ENCODE measurements at regions not wholly inside any gene's neighbourhood (a gene's known extent, or its start where the extent isn't known, plus 50 kb on each side); places are given as distances from the start of the nearest gene placed in this dataset.

DNA sequence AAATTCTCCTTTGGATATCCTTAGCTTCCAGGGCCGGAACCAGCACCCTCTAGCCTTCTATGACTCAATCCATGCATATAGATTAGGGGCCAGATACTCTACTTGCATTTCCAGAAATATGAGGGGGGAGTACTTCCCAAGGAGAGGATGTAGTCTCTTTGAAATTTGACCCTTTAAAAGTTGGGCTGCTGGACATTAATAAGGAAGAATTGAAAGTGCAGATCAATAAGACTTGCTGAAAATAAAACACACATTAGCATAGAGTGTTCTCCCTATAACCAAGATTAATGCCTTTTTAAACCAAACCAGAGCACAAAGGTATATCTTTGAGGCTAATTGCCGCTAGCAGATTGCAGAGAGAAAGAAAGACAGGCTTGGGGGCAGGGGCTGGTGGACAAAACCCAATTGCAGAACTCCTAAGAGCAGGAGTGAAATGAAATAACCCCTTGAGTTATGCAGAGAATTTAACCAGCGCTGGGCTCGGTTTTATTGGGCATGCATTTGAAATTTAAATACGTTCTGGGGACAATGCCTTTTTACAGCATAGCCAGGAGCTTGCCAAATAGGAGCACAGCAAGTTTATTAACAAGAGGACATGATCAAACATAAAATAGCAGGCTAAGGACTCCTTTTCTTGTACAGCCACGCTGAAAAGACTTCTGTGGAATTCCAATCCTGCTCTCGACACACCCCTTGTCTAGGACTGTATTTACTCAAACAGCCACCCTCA is 108.2 kb upstream of the SALL4 start:
- ATAC-seq (ENCODE audit: low read depth in 2 of 2) (no peak), DNase-seq (no peak)
- H3K27ac Mint-ChIP-seq = peak overlapping the region in 1 of 6 donors; percentile 52
- peaks cover 14 to 30% (median 17%) of the 10 kb centered on the region in 3 donors for H3K27me3 Mint-ChIP-seq
- H3K9me3 Mint-ChIP-seq = no peaks in the 10 kb centered on the region
- H3K4me1 Mint-ChIP-seq = no peaks in the 10 kb centered on the region
- H3K36me3 Mint-ChIP-seq = no peaks in the 10 kb centered on the region
- H3K4me3 Mint-ChIP-seq = no peak overlapping the region

DNA sequence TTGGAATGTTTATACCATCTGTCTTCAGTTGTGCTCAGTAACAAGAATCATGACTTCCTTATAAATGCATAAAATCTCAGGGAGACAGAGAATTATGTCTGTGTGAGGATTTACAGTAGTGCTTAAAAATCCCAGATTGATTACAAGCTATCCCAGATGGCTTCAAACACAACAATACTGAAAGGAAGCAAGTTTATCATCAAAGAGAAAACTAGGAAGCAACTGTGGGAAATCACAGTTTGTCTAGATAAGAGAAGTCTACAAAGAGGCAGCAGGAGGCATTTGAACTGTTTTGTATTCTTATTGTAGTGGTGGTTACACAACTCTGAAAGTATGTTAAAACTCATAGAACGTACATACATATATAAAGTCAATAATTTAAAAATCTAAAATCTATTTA is 104.4 kb upstream of the SALL4 start:
- DNase-seq (no peak), ATAC-seq (ENCODE audit: low read depth in 2 of 2) (no peak)
- peaks cover 6 to 25% (median 24%) of the 10 kb centered on the region in 3 donors for H3K27me3 Mint-ChIP-seq
- no peak overlapping the region for H3K4me3 Mint-ChIP-seq
- H3K4me1 Mint-ChIP-seq = no peaks in the 10 kb centered on the region
- no peaks in the 10 kb centered on the region for H3K9me3 Mint-ChIP-seq
- H3K36me3 Mint-ChIP-seq = no peaks in the 10 kb centered on the region
- no peak overlapping the region for H3K27ac Mint-ChIP-seq

DNA sequence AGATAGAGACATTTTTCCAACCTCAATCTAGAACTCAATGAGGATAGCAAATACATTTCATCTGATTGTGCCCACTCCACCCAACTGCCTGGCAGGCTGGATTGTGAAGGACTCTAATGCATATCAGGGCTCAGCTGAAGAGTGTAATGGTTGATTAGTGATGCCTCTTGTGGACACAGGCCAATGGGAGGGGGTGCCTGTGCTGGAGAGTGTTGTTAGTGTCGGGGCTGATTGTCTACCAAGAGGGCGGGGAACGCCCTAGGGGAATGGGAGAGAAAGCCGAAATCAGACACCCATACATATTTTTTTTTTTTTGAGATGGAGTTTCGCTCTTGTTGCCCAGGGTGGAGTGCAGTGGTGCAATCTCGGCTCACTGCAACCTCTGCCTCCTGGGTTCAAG is 103.7 kb upstream of the SALL4 start:
- Mint-ChIP-seq H3K4me1 (no peaks in the 10 kb centered on the region), H3K9me3 (no peaks in the 10 kb centered on the region), H3K4me3 (peak overlapping the region in 1 of 8 donors; percentile 63), H3K36me3 (no peaks in the 10 kb centered on the region), H3K27ac (no peak overlapping the region), H3K27me3 (peaks cover 6 to 19% (median 18%) of the 10 kb centered on the region in 3 donors)
- DNase-seq (no peak), ATAC-seq (ENCODE audit: low read depth in 2 of 2) (no peak)

DNA sequence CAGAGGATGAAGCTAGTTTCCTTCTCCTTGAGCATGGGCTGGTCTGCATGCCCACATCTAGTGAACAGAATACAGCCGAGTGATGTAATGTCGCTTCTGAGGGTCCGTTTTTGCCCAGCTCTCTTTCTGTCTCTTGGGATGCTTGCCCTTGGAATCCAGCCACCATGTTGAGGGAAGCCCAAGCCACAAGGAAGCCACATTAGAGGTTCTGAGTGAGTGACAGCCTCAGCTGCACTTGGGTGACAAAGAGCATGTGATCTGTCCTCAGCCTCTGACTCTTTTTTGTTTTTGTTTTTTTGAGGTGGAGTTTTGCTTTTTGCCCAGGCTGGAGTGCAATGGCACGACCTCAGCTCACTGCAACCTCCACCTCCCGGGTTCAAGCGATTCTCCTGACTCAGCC is 100.6 kb upstream of the SALL4 start:
- DNase-seq (no peak), ATAC-seq (ENCODE audit: low read depth in 2 of 2) (no peak)
- H3K27ac Mint-ChIP-seq = no peak overlapping the region
- peaks cover 11 to 35% (median 17%) of the 10 kb centered on the region in 3 donors for H3K27me3 Mint-ChIP-seq
- no peak overlapping the region for H3K4me3 Mint-ChIP-seq
- no peaks in the 10 kb centered on the region for H3K4me1 Mint-ChIP-seq
- no peaks in the 10 kb centered on the region for H3K36me3 Mint-ChIP-seq
- peaks cover 0 to 7% (median 4%) of the 10 kb centered on the region in 7 donors for H3K9me3 Mint-ChIP-seq

DNA sequence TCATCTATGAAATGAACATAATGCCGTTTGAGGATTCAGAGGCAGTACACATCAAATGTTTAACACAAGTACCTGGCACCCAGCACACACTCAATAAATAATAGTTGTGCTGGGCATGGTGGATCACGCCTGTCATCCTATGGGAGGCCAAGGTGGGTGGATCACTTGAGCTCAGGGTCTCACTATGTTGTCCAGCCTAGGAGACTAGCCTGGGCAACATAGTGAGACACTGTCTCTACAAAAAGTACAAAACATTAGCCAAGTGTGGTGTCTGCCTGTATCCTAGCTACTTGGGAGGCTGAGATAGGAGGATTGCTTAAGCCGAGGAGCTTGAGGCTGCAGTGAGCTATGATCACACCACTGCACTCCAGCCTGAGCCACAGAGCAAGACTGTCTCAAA is 98.1 kb upstream of the SALL4 start:
- ATAC-seq (ENCODE audit: low read depth in 2 of 2) = no peak
- peaks cover 0 to 7% (median 4%) of the 10 kb centered on the region in 7 donors for H3K9me3 Mint-ChIP-seq
- no peak overlapping the region for H3K4me3 Mint-ChIP-seq
- H3K4me1 Mint-ChIP-seq = no peaks in the 10 kb centered on the region
- no peak for DNase-seq
- no peaks in the 10 kb centered on the region for H3K36me3 Mint-ChIP-seq
- peaks cover 6 to 26% (median 13%) of the 10 kb centered on the region in 3 donors for H3K27me3 Mint-ChIP-seq
- no peak overlapping the region for H3K27ac Mint-ChIP-seq

DNA sequence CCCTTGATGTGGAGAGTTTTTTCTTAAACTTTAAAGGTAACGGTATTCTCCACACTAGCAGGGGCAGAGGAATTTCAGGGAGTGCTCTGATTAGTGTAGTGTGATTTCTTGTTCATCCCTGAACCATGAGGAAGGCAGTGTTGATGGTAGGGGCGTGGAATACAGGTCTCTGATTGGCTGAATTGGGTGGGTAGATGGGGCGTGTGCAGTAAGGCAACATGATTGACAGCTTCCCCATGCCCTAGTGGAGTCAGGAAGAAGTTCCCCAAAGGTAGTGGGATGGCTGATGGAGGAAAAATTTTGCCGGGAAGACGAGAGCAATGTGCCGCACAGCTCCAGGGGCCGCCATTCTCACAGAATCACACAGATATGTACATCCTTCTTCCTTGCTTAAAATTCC is 97.4 kb upstream of the SALL4 start:
- no peaks in the 10 kb centered on the region for H3K4me1 Mint-ChIP-seq
- no peak for DNase-seq
- no peaks in the 10 kb centered on the region for H3K36me3 Mint-ChIP-seq
- peaks cover 0 to 7% (median 4%) of the 10 kb centered on the region in 7 donors for H3K9me3 Mint-ChIP-seq
- no peak overlapping the region for H3K27ac Mint-ChIP-seq
- no peak for ATAC-seq (ENCODE audit: low read depth in 2 of 2)
- no peak overlapping the region for H3K4me3 Mint-ChIP-seq
- peaks cover 6 to 26% (median 13%) of the 10 kb centered on the region in 3 donors for H3K27me3 Mint-ChIP-seq

DNA sequence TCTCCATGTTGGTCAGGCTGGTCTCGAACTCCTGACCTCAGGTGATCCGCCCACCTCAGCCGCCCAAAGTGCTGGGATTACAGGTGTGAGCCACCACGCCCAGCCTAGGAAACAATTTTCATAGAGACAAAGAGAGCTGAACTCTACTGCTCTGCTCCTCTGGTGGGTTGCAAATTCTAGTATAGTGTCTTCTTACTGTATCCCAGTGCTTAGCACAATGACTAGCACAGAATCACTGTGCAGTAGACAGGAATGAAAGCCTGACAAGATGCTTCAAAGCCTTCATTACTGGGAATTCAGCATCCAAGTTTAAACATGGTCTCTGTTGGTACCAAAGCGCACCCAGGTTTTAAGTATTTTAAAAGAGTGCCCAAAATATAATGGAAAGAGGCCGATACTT is 96.5 kb upstream of the SALL4 start:
- ATAC-seq (ENCODE audit: low read depth in 2 of 2) (no peak), DNase-seq (no peak)
- Mint-ChIP-seq H3K4me3 (no peak overlapping the region), H3K4me1 (no peaks in the 10 kb centered on the region), H3K27ac (no peak overlapping the region), H3K36me3 (no peaks in the 10 kb centered on the region), H3K9me3 (peaks cover 0 to 7% (median 4%) of the 10 kb centered on the region in 7 donors), H3K27me3 (peaks cover 6 to 19% (median 15%) of the 10 kb centered on the region in 3 donors)

DNA sequence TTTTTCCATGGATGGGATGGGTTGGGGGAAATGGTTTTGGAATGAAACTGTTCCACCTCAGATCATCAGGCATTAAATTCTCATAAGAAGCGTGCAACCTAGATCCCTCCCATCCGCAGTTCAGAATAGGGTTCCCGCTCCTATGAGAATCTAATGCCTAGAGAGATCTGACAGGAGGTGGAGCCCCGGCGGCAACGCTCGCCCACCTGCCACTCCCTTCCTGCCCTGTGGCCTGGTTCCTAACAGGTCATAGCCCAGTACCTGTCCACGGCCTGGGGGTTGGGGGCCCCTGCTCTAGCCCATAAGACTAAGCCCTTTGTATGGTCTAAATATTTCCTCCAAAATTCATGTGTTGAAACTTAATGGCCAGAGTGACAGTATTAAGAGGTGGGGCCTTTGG is 92.3 kb upstream of the SALL4 start:
- no peak overlapping the region for H3K27ac Mint-ChIP-seq
- no peaks in the 10 kb centered on the region for H3K36me3 Mint-ChIP-seq
- no peak overlapping the region for H3K4me3 Mint-ChIP-seq
- DNase-seq (no peak), ATAC-seq (ENCODE audit: low read depth in 2 of 2) (no peak)
- peaks cover 2 to 9% (median 7%) of the 10 kb centered on the region in 3 donors for H3K27me3 Mint-ChIP-seq
- H3K4me1 Mint-ChIP-seq = no peaks in the 10 kb centered on the region
- H3K9me3 Mint-ChIP-seq = peaks cover 0 to 6% (median 2%) of the 10 kb centered on the region in 7 donors

DNA sequence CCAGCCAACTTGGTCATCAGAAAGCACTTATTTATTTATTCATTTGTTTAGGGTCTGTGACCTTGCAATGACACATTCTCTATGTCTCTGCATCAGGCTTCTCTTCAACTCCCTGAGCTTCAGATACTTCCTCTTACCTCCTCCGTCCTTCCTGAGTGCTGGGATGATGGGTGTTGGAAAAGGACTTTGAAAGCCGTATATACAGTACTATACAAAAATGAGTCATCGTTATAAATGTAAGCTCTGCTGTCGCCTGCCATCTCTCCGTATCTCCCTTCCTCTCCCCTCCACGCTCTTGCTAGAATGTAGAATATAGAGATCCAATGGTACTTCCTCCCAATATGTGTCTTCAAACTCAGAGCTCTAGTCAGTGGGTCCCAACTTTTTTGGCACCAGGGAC is 91.9 kb upstream of the SALL4 start:
- no peak for ATAC-seq (ENCODE audit: low read depth in 2 of 2)
- Mint-ChIP-seq H3K4me3 (no peak overlapping the region), H3K27me3 (peaks cover 0 to 7% (median 5%) of the 10 kb centered on the region in 3 donors), H3K36me3 (no peaks in the 10 kb centered on the region), H3K4me1 (no peaks in the 10 kb centered on the region), H3K27ac (no peak overlapping the region), H3K9me3 (peaks cover 0 to 5% (median 2%) of the 10 kb centered on the region in 7 donors)
- DNase-seq = no peak

DNA sequence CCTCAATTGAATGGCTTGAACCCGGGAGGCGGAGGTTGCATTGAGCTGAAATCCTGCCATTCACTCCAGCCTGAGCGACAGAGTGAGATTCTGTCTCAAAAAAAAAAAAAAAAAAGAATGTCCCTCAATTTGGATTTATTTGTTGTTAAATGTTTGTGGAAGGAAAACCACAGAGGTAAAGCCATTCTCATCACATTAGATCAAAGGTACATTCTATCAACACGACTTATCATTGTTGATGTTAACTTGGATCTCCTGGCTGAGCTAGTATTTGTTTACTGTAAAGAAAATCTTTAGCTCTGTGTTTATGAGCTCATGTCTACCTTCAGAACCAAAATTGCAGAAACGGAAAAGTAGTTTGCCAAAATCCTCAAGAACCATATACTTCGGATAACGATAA is 91.4 kb upstream of the SALL4 start:
- H3K4me1 Mint-ChIP-seq = no peaks in the 10 kb centered on the region
- no peak overlapping the region for H3K4me3 Mint-ChIP-seq
- peaks cover 0 to 7% (median under 1%) of the 10 kb centered on the region in 3 donors for H3K27me3 Mint-ChIP-seq
- H3K27ac Mint-ChIP-seq = no peak overlapping the region
- DNase-seq = no peak
- H3K36me3 Mint-ChIP-seq = no peaks in the 10 kb centered on the region
- no peak for ATAC-seq (ENCODE audit: low read depth in 2 of 2)
- H3K9me3 Mint-ChIP-seq = no peaks in the 10 kb centered on the region

DNA sequence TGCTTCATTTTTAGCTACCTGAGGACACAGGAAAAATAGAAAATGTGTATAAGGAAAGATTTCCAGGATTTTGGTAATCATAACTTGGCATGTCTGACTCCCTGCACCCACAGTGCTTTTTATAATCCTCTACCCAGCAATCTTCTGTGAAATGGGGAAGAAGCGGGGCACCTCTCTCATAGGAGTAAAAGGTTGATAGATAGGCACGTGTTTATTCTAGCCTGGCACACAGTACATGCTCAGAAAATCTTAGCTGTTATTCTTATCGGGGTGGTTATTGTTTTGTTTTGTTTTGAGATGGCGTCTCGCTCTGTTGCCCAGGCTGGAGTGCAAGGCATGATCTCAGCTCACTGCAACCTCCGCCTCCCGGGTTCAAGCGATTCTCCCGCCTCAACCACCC is 87.7 kb upstream of the SALL4 start:
- Mint-ChIP-seq H3K4me3 (no peak overlapping the region), H3K36me3 (no peaks in the 10 kb centered on the region), H3K27ac (no peak overlapping the region), H3K4me1 (no peaks in the 10 kb centered on the region), H3K9me3 (no peaks in the 10 kb centered on the region), H3K27me3 (peaks cover 0 to 7% (median 0%) of the 10 kb centered on the region in 3 donors)
- DNase-seq (no peak), ATAC-seq (ENCODE audit: low read depth in 2 of 2) (no peak)

DNA sequence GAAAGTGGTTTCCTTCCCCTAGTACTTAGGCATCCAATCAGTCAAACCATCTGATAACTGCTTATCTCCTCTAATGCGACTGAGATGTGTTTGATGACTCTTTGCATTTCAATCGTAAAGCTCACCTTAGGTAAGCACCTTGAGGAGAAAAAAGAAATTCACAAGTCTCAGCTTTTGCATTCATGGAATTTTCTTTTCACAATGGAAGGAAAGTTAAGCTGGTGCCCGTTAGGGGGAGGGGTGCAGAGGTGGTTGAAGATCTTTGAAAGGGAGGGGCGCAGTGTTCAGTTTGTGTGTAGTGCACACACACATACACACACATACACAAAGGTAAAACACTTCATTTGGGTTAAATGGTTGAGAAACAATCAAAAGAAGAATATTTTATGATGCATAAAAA is 87.1 kb upstream of the SALL4 start:
- H3K4me3 Mint-ChIP-seq = no peak overlapping the region
- H3K27ac Mint-ChIP-seq = no peak overlapping the region
- DNase-seq (no peak), ATAC-seq (ENCODE audit: low read depth in 2 of 2) (no peak)
- H3K27me3 Mint-ChIP-seq = peaks cover 0 to 9% (median 0%) of the 10 kb centered on the region in 3 donors
- H3K36me3 Mint-ChIP-seq = no peaks in the 10 kb centered on the region
- H3K4me1 Mint-ChIP-seq = no peaks in the 10 kb centered on the region
- H3K9me3 Mint-ChIP-seq = no peaks in the 10 kb centered on the region

DNA sequence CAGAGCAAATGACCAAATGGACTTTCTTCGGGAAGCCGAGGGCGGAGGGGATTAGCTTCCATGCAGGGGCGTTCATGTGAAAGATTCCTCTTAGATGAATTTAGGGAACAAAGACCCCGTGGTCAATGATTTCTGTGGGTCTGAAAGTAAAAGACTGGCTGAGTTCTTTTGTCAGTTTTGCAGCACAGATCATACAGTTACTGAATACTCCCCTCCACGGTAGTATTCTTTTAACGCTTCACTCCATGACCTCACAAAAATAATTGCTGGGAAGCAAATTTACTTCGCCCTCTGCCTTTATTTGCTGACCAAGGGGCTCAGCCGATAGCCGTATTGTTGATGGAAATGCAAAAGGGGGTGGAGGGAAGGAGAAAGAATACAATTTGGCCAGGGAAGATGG is 86.0 kb upstream of the SALL4 start:
- no peak for ATAC-seq (ENCODE audit: low read depth in 2 of 2)
- Mint-ChIP-seq H3K4me3 (no peak overlapping the region), H3K4me1 (no peaks in the 10 kb centered on the region), H3K27me3 (peaks cover 0 to 4% (median 0%) of the 10 kb centered on the region in 3 donors), H3K36me3 (no peaks in the 10 kb centered on the region), H3K27ac (no peak overlapping the region), H3K9me3 (no peaks in the 10 kb centered on the region)
- DNase-seq = no peak

DNA sequence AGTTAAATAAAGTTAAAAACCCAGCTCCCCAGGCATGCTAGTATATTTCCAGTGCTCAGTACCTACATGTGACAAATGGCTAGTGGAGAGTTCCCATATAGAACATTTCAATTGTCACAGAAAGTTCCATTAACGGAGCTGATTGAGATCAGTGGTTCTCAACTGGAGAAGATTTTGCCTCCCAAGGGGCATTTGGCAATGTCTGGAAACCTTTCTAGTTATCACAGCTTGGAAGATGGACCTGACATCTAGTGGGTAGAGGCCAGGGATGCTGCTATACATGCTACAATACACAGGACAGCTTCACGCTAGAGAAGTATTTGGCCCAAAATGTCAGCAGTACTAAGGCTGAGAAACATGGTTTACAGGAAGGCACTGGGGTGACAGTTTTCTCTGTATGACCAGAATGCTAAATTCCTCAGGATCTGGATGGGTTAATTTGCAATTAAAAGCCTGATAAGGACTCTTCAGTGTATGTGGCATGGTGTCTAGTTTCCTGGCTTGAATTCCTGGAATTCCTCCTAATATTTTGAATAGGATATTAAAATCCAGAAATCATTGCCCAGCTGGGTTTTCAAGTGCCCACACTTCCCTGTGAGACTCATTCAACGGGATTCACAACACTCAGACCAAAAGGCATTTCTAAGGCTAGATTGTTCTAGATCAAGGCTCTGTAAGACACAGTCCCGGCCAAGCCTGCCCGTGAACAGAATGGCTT is 84.7 kb upstream of the SALL4 start:
- no peaks in the 10 kb centered on the region for H3K9me3 Mint-ChIP-seq
- no peaks in the 10 kb centered on the region for H3K36me3 Mint-ChIP-seq
- DNase-seq = no peak
- H3K27me3 Mint-ChIP-seq = peaks cover 0 to 4% (median 0%) of the 10 kb centered on the region in 3 donors
- no peak overlapping the region for H3K4me3 Mint-ChIP-seq
- ATAC-seq (ENCODE audit: low read depth in 2 of 2) = no peak
- H3K27ac Mint-ChIP-seq = no peak overlapping the region
- H3K4me1 Mint-ChIP-seq = no peaks in the 10 kb centered on the region

Data from naive B cell (primary cell).